ENCODE measurements at regions not wholly inside any gene's neighbourhood (a gene's known extent, or its start where the extent isn't known, plus 50 kb on each side); places are given as distances from the start of the nearest gene placed in this dataset.

GRCh38 chr2:15691586-15692310 lies 100.1 kb downstream of the DDX1 start (continued):
- no peak for TF ChIP-seq ZNF219 (CRISPR knock-in tag; IDR thresholded peaks at IDR 0.05; ENCODE audit: borderline replicate concordance)

DNA sequence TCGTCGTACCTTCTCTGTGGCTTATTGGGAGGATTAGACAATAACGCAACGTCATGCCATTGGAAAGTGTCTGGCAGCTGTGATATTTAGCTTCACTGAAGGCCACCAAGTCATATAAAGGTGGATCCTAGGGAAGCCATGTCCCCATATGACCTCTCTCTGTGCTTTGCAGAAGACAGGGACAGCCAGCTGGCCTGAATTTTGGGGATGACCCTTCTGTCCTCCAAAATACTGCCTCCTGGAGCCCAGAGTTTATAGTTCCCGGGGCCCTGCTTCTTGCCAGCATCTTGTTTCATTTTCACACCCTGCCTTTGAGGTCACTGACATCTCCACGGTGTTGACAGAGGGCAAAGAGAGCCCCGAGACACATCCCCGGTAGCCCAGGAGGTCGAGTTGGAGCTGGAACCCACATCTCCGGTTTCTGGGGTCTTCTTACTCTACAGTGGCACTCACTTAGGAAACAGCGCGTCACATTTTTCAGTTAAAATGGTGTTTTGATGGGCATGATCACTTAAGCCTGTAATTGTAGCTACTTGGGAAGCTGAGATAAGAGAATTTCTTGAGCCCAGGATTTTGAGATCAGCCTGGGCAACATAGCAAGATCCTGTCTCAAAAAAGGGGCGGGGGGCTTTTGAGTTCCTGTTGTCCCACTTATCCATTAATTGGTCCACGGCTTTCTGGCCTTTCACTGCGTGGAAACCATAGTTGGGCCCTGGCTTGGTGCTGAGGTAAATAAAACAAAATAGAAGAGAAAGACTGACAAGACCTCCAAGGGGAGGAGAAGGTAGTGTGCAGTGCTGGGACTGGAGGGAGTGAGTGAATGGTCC lies 101.1 kb downstream of the DDX1 start:
- no peak for TF ChIP-seq HMGA2 (CRISPR knock-in tag; IDR thresholded peaks at IDR 0.05)
- no peak for TF ChIP-seq RELA (CRISPR knock-in tag; IDR thresholded peaks at IDR 0.05; ENCODE audit: borderline replicate concordance)
- no peak for TF ChIP-seq OVOL2 (CRISPR knock-in tag; IDR thresholded peaks at IDR 0.05; ENCODE audit: borderline replicate concordance)
- TF ChIP-seq EMX1 (CRISPR knock-in tag; IDR thresholded peaks at IDR 0.05), result no peak
- TF ChIP-seq JUN (CRISPR knock-in tag; IDR thresholded peaks at IDR 0.05), result no peak
- TF ChIP-seq ZNF532 (CRISPR knock-in tag; IDR thresholded peaks at IDR 0.05; ENCODE audit: borderline replicate concordance), result no peak
- TF ChIP-seq, protein P1, sequence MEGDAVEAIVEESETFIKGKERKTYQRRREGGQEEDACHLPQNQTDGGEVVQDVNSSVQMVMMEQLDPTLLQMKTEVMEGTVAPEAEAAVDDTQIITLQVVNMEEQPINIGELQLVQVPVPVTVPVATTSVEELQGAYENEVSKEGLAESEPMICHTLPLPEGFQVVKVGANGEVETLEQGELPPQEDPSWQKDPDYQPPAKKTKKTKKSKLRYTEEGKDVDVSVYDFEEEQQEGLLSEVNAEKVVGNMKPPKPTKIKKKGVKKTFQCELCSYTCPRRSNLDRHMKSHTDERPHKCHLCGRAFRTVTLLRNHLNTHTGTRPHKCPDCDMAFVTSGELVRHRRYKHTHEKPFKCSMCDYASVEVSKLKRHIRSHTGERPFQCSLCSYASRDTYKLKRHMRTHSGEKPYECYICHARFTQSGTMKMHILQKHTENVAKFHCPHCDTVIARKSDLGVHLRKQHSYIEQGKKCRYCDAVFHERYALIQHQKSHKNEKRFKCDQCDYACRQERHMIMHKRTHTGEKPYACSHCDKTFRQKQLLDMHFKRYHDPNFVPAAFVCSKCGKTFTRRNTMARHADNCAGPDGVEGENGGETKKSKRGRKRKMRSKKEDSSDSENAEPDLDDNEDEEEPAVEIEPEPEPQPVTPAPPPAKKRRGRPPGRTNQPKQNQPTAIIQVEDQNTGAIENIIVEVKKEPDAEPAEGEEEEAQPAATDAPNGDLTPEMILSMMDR (IDR thresholded peaks at IDR 0.05), result no peak
- TF ChIP-seq AFF4 (CRISPR knock-in tag; IDR thresholded peaks at IDR 0.05; ENCODE audit: borderline replicate concordance), result no peak
- no peak for TF ChIP-seq ZNF396 (CRISPR knock-in tag; IDR thresholded peaks at IDR 0.05; ENCODE audit: borderline replicate concordance)
- TF ChIP-seq FOXP1 (CRISPR knock-in tag; IDR thresholded peaks at IDR 0.05; ENCODE audit: borderline replicate concordance), result no peak
- no peak for TF ChIP-seq RORB (CRISPR knock-in tag; IDR thresholded peaks at IDR 0.05)
- no peak for TF ChIP-seq MYBL2 (CRISPR knock-in tag; IDR thresholded peaks at IDR 0.05)
- TF ChIP-seq, protein P2, sequence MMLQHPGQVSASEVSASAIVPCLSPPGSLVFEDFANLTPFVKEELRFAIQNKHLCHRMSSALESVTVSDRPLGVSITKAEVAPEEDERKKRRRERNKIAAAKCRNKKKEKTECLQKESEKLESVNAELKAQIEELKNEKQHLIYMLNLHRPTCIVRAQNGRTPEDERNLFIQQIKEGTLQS (CRISPR knock-in tag; conservative IDR thresholded peaks at IDR 0.05), result no peak
- TF ChIP-seq ZNF138 (CRISPR knock-in tag; conservative IDR thresholded peaks at IDR 0.05), result no peak
- TF ChIP-seq ZNF121 (CRISPR knock-in tag; IDR thresholded peaks at IDR 0.05), result no peak
- no peak for TF ChIP-seq STAT6 (CRISPR knock-in tag; conservative IDR thresholded peaks at IDR 0.05; ENCODE audit: low read depth)
- no peak for TF ChIP-seq CREB1 (CRISPR knock-in tag; IDR thresholded peaks at IDR 0.05)
- TF ChIP-seq, protein P3, sequence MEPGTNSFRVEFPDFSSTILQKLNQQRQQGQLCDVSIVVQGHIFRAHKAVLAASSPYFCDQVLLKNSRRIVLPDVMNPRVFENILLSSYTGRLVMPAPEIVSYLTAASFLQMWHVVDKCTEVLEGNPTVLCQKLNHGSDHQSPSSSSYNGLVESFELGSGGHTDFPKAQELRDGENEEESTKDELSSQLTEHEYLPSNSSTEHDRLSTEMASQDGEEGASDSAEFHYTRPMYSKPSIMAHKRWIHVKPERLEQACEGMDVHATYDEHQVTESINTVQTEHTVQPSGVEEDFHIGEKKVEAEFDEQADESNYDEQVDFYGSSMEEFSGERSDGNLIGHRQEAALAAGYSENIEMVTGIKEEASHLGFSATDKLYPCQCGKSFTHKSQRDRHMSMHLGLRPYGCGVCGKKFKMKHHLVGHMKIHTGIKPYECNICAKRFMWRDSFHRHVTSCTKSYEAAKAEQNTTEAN (CRISPR knock-in tag; IDR thresholded peaks at IDR 0.05), result no peak
- Mint-ChIP-seq H3K9me3 (peaks cover 11% of the 10 kb centered on the region), H3K36me3 (no peaks in the 10 kb centered on the region), H3K4me3 (no peak overlapping the region), H3K27me3 (ENCODE audit: low read depth) (peaks cover 4% of the 10 kb centered on the region; the same call in 1 of the 2 replicates), H3K27ac (no peak overlapping the region), H3K4me1 (0 out of 2 replicates have a peak, but pooled peaks cover 3% of the 10 kb centered on the region)
- ATAC-seq, result no peak
- CTCF ChIA-PET, result no interaction called here
- POLR2A ChIA-PET, result no interaction called here
- DNase-seq (ENCODE audit: low spot score), result no peak
